GM12873 (cell line): ENCODE measurements at regions not wholly inside any gene's neighbourhood (a gene's known extent, or its start where the extent isn't known, plus 50 kb on each side); places are given as distances from the start of the nearest gene placed in this dataset.

Experiments used
- CTCF ChIP-seq: IDR thresholded peaks from 2 replicates; pipeline ENCODE4 v1.5.1; 2012; ENCODE audit warnings: low read depth, mild to moderate bottlenecking, moderate library complexity, low read length, control low read depth; ENCODE audit not compliant: insufficient read depth; ENCODE audit errors: missing control alignments

DNA sequence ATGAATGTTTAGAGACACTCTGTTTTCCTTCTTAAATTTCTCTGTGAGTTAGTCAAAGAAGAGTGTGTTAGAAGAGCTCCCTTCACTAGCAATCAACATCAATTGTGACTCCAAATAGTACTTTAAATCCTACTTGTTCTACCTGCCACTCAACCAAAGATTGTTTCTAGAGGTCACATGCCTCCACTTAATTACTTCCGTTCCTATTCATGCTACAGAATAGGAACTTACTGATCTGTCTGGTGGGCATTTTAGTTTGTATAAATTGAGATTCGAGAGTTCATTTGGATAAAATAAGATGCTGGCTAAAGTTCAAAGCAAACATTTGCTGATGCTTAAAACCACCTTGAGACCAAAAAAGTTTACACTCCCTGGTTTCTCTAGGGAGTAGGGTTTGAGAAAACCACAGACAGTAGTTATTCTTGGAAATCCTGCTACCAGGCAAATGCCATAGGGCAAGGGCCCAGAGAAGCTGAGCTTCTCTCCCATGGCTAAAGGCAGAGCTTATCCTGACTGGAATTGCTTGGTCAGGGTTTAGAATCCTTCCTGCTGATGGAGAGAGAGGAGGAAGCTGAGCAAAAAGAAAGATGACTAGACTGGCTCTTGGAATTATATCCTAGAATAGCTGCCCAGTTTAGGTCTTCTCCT lies 389.6 kb upstream of the ATP2B1 start:
- no peak for TF ChIP-seq CTCF

DNA sequence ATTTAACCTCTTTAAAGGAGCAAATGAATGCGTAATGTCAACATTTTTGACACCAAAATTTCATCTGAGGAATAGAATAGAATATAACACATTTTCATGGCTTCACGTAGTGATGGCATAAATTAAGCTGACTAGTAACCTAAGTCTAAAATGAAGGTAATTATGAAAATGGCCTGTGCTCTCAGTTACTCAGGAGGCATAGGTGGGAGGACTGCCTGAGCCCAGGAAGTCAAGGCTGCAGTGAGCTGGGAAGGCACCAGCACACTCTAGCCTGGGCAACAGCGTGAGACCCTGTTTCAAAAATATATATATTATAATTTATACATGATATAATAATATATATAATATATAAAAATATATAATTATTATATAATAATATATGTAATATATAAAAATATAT lies 383.2 kb upstream of the ATP2B1 start:
- TF ChIP-seq CTCF: no peak

DNA sequence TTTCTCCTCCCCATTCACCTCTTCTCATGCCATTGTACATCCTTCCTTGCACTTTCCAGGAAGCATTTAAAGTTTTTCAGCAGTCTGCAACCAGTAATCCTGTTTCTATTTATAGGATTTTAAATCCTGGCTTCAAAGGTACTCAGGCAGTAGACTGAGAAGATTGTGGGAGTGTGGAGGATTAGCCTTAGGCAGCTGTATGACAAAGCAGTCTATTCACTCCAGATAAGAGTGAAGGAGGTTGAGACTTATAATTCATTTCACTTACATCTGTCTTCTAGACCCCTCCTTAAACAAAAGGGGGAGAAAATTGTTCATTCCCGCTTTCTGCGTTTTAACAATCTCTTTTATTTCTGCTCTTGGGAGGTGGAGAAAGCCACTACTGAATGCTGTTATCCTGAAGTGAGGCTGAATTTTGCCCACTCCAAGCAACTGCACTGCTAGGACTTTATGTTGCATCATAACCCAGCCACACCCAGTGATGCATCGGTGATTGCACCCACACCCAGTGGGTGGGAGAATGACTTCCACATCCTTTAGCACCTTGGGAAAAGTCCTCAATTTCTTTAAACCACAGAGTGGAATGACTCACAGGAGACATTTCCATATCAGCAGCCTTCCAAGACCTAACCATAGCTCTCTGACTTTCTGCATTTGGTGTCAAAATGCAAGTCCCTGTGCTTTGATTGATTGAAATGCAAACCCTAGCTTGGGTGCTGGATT lies 382.5 kb upstream of the ATP2B1 start:
- no peak for TF ChIP-seq CTCF

GRCh38 chr12:90086281-90086680 lies 377.6 kb upstream of the ATP2B1 start:
- no peak for TF ChIP-seq CTCF

DNA sequence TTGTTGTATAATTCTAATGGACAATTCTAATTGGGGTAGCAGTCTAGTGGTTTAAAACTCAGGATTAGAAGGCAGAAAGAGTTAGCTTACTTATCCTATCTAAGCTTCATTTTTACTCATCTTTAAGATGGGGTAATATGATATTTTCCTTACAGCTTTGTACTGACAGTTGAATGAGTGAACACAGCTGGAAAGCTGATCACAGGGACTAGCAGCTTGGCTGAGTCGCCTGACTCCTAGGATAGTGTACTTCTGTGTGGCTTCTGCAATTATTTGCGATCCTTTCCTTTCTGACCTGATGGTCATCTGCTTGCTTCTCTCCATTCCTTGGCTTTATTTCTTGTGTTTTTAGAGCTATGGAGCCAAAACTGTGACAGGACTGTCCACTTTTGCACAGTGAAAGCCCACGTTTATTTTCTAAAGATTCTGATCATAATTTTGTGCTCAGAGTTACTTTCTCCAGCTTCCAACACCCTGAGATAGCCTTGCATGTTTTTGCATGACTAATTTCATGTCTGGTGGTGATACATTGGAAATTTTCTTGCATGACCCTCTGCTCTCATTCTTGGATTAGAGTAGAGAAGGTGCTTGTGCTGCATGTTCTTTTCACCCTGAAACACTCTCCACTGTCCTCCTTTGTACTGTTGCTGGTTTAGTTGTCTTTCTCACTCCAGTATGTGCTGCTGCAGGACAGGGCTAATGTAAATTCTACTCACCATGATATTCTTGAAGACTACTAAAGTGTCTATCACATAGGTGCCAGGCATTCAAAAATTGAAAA lies 377.0 kb upstream of the ATP2B1 start:
- TF ChIP-seq CTCF: no peak

DNA sequence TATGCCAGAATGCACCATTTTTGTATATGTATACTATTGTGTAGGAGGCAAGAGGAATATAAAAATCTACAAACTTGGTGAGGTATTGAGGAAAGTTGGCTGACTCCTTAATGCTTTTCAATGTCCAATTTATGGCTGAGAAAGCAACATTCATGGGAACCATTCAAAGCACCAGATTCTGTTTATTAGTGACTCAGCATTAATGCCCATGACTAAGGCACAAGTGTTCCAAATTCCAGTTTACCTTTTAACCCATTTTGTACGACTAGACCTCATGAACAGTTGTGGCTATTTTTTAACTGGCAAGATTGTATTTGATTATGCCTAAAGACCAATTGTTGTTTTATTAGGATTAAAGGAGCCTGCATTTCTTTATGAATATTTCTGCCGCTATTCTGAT lies 375.4 kb upstream of the ATP2B1 start:
- no peak for TF ChIP-seq CTCF

DNA sequence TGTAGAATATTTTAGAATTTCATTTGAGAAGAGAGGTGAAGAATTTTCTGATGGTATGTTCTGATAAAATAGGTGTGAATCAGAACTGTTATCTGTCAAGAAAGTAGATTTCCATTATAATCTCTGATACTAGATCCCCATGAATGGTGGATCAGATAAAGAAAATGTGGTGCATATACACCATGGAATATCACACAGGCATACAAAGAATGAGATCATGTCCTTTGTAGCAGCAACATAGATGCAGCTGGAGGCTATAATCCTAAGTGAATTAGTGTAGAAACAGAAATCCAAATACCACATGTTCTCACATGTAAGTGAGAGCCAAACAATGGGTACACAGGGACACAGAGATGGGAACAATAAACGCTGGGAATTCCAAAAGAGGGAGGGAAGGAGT lies 372.0 kb upstream of the ATP2B1 start:
- no peak for TF ChIP-seq CTCF
